ENCODE measurements at regions not wholly inside any gene's neighbourhood (a gene's known extent, or its start where the extent isn't known, plus 50 kb on each side); places are given as distances from the start of the nearest gene placed in this dataset.
"Not testable (repeated sequence)": the region's sequence is repeated elsewhere in the genome, so short reads cannot be mapped to it uniquely, and the experiment has no call there.

DNA sequence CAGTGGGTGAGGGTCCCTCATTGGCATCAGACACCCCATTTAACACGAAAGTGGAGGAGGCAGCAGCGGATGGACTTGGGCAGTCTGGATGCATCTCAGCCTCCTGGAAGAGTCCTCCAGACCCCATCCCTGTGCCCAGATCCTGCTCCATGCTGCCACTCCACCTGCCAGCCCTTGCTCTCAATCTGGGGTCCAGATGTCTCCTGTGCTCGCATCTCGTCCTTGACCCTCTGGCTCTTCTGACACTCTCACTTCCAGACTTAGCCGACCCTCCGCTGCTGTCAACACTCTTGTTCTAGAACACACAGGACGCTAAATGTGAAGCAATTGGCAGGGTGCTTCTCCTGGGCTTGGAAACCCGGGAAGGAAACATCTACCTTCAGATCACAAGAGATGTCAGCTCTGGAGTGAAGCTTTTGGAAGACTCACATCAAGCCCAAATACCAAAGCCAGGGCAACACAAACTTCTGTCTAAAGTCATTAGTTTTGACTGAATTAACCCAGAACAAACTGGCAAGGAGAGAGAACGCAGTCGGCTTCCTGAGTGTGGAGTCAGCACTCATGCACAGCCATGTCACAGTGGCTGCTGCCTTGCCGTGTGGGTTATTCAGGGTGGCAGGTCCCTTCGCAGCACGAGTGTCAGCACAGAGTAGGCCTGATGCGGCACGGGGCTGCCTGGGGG lies 379.1 kb downstream of the TCERG1L start:
- Histone ChIP-seq H3K4me1 (replicated peaks in 1 of 2) (peaks cover 0 to 11% of the 10 kb centered on the region in 2 donors), H3K27ac (no peak overlapping the region), H3K4me3 (no peak overlapping the region)
- ATAC-seq (replicated peaks in 6 of 8), result no peak
- in situ Hi-C loops (cut with MboI; ENCODE audit: low pct_unique_long_range_greater_than_20kb in 2 of 9, low sequenced_read_pairs in 9 of 9, unreplicated experiment in 9 of 9), result no loop called here
- WGBS, 10 experiments, result 0 to 100% (median 58%) methylated on average over 1 to 10 of the region's 15 CpGs; no CpG with 5 or more reads in 3 of the 10 experiments

DNA sequence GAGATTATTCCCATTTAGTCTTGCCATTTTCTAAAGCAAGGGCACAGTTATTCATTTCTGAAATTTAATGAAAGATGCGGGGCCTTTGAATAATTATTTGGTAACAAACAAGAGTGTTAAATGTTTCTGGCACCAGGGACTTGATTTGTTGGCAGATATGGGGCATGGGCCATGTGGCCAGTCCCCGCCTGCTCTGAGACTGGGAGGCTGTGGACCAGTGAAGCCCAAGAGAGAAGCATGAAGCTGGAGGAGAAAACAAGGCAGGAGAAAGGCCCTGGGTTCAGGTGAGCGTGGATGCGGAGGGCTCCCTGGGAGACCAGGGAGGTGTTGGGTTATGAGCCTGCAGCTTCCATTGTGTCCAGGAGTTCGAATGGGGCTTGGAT lies 378.5 kb downstream of the TCERG1L start:
- 0 to 100% (median 64%) methylated on average over 1 to 5 of the region's 5 CpGs for WGBS, 10 experiments

DNA sequence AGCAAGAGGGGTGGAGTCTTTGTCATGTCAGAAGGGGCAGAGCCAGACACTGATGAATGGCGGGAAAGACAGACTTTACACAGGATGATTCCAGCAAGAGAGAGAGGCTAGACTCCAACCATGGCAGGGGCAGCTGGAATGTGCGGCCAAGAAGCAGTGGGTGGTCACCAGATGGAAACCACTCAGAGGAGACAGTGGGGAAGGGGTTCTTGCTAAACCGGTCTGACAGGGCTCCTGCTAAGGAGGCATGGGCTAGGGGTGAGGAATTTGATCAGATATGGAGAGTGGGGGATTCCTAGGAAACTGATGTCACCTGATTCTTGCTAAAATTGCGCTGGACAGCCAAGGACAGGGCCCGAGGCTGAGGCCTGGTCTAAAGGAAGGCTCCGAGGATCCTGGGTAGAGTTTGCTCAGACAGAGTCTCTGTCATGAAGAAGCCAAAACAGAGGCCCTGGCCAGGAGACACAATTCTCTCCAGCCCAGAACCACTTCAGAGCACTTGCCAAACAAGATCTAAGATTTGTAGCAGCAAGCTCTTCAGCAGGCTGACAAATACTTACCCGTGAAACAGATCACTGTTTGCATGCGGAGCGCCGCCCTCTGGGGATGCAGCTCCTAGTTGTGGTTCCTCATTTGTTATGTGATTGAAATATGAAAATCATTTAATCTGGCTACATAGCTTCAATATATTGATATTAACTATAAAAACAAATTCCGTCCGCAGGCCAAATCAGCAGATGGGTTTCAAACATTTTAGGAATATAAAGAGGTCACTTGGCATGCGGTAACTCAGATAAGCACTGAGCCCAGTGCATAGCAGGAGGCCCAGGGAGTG lies 377.0 kb downstream of the TCERG1L start:
- Histone ChIP-seq H3K4me3 (no peak overlapping the region), H3K4me1 (replicated peaks in 1 of 2) (peaks cover 0 to 11% of the 10 kb centered on the region in 2 donors), H3K27ac (no peak overlapping the region)
- in situ Hi-C loops (cut with MboI; ENCODE audit: low pct_unique_long_range_greater_than_20kb in 2 of 9, low sequenced_read_pairs in 9 of 9, unreplicated experiment in 9 of 9), result no loop called here
- WGBS, 10 experiments, result 31 to 84% (median 55%) methylated on average over 1 to 10 of the region's 13 CpGs; no CpG with 5 or more reads in 2 of the 10 experiments
- ATAC-seq (replicated peaks in 6 of 8), result peak in 2 of 8 experiments; percentile 55 to 60

More for the DNA sequence above, 378.5 kb downstream of the TCERG1L start:
- Histone ChIP-seq H3K4me3 (no peak overlapping the region), H3K27ac (no peak overlapping the region), H3K4me1 (replicated peaks in 1 of 2) (peaks cover 0 to 11% of the 10 kb centered on the region in 2 donors)
- in situ Hi-C loops (cut with MboI; ENCODE audit: low pct_unique_long_range_greater_than_20kb in 2 of 9, low sequenced_read_pairs in 9 of 9, unreplicated experiment in 9 of 9), result no loop called here
- no peak for ATAC-seq (replicated peaks in 6 of 8)

DNA sequence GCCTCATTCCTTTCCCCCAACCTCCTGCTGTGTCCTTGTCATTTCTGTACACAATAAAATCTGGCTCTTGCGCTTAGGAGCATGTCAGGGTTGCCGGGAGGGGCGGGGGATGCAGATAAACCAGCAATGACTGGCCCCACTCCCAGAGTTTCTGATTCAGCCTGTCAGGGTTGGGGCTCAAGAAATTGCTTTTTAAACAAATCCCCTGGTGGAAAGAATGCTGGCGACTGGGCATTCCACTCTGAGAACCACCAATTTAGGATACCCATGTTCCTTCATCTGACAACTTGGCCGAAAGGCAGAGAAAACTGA lies 376.4 kb downstream of the TCERG1L start:
- peaks cover 0 to 11% of the 10 kb centered on the region in 2 donors for H3K4me1 ChIP-seq (replicated peaks in 1 of 2)
- H3K27ac ChIP-seq, result no peak overlapping the region
- in situ Hi-C loops (cut with MboI; ENCODE audit: low pct_unique_long_range_greater_than_20kb in 2 of 9, low sequenced_read_pairs in 9 of 9, unreplicated experiment in 9 of 9), result no loop called here
- 12 to 100% (median 67%) methylated on average over 1 to 5 of the region's 5 CpGs; no CpG with 5 or more reads in 4 of the 10 experiments for WGBS, 10 experiments
- peak in 3 of 8 experiments; percentile 64 to 90 (median 84) for ATAC-seq (replicated peaks in 6 of 8)
- H3K4me3 ChIP-seq, result no peak overlapping the region

DNA sequence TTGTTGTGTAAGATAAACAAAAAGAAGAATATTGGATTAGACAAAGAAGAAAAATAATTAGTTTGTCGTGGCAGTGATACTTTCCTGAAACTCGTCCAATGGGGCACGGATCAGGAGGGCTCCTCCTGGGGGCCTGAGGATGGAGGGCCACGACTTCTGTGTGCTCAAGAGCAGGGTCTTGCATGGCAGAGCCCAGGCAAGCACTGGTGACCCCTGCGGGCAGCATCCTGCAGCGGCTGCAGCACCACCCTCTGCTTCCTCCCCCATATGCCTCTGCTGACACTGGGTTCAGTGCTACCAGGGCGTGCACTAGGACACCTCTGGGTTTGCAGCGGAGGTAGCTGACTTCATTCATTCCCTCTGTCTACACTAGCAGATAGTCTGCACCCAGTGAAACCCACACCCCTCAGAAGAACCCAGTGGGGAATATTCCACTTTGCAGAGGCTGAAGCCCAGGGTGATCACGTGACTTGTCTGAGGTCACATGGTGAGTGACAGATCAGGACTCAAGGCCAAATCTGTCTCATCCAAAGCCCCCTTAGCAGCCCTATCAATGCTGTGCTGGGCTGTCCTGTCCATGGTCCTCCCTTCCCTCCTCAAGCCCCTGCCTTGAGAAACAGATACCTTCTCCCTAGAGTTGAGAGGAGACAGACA lies 375.5 kb downstream of the TCERG1L start:
- peak in 1 of 8 experiments; percentile 20 for ATAC-seq (replicated peaks in 6 of 8)
- Histone ChIP-seq H3K4me1 (replicated peaks in 1 of 2) (peaks cover 0 to 11% of the 10 kb centered on the region in 2 donors), H3K27ac (no peak overlapping the region), H3K4me3 (no peak overlapping the region)
- in situ Hi-C loops (cut with MboI; ENCODE audit: low pct_unique_long_range_greater_than_20kb in 2 of 9, low sequenced_read_pairs in 9 of 9, unreplicated experiment in 9 of 9), result no loop called here
- WGBS, 10 experiments, result 7 to 100% (median 50%) methylated on average over 1 to 8 of the region's 9 CpGs; no CpG with 5 or more reads in 1 of the 10 experiments

DNA sequence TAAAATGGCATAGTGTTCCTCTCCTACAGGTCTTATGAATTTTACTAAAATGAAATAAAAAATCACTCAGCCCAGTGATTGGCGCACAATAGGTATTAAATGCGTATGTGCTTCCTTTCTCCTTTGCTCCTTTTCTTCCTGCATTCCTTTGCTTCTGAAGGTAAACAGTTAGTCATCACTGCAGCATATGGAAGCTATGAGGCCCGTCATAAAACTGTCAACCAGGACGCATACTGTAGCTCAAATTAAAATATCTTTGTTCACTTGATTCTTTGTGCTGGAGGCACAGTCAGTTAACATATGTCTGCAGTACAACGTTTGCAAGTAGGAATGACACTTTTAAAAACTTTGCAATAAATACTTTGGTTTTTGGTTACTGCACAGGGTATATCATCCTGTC lies 374.7 kb downstream of the TCERG1L start:
- H3K4me1 ChIP-seq (replicated peaks in 1 of 2), result peaks cover 0 to 11% of the 10 kb centered on the region in 2 donors
- in situ Hi-C loops (cut with MboI; ENCODE audit: low pct_unique_long_range_greater_than_20kb in 2 of 9, low sequenced_read_pairs in 9 of 9, unreplicated experiment in 9 of 9), result no loop called here
- no peak overlapping the region for H3K27ac ChIP-seq
- H3K4me3 ChIP-seq, result no peak overlapping the region
- ATAC-seq (replicated peaks in 6 of 8), result peak in 1 of 8 experiments; percentile 44
- WGBS, 10 experiments, result 0 to 80% (median 30%) methylated on average over 1 to 5 of the region's 5 CpGs; no CpG with 5 or more reads in 1 of the 10 experiments

DNA sequence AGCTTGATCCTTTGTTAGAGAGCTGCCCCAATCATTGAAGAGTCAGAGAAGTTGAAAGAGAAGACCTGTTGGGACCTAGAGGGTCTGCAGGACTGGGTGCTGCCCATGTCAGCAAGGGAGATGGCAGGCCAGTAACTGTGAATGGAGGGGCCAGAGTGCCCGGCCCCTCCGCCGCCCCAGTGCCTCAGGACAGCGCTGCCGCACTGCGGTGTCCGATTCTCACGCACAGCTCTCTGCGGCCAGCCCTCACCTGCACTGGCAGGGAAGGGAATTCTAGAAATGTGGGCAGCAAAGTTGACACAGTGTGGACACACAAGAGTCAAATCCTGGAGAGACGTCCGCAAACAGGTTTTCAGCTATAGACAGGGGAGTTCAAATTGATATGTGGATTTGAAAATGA lies 373.5 kb downstream of the TCERG1L start:
- WGBS, 10 experiments, result 17 to 100% (median 83%) methylated on average over 1 to 10 of the region's 11 CpGs; no CpG with 5 or more reads in 1 of the 10 experiments
- in situ Hi-C loops (cut with MboI; ENCODE audit: low pct_unique_long_range_greater_than_20kb in 2 of 9, low sequenced_read_pairs in 9 of 9, unreplicated experiment in 9 of 9), result no loop called here
- Histone ChIP-seq H3K27ac (no peak overlapping the region), H3K4me3 (no peak overlapping the region), H3K4me1 (replicated peaks in 1 of 2) (peaks cover 0 to 11% of the 10 kb centered on the region in 2 donors)
- no peak for ATAC-seq (replicated peaks in 6 of 8)

DNA sequence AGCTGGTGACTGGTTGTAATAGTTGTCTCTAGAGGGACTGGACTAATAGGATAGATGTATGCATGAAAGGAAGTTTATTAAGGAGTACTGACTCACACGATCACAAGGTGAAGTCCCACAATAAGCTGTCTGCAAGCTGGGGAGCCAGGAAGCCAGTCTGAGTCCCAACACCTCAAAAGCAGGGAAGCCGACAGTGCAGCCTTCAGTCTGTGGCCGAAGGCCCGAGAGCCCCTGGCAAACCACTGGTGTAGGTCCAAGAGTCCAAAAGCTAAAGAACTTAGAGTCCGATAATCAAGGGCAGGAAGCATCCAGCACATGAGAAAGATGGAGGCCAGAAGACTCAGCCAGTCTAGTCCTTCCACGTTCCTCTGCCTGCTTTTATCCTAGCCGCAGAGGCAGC lies 372.6 kb downstream of the TCERG1L start:
- WGBS, 10 experiments, result 18 to 98% (median 83%) methylated on average over 1 to 5 of the region's 7 CpGs; no CpG with 5 or more reads in 4 of the 10 experiments
- in situ Hi-C loops (cut with MboI; ENCODE audit: low pct_unique_long_range_greater_than_20kb in 2 of 9, low sequenced_read_pairs in 9 of 9, unreplicated experiment in 9 of 9); H3K27ac ChIP-seq; H3K4me3 ChIP-seq; ATAC-seq (replicated peaks in 6 of 8): not testable (repeated sequence)
- H3K4me1 ChIP-seq (replicated peaks in 1 of 2), result peaks cover 0 to 11% of the 10 kb centered on the region in 2 donors

DNA sequence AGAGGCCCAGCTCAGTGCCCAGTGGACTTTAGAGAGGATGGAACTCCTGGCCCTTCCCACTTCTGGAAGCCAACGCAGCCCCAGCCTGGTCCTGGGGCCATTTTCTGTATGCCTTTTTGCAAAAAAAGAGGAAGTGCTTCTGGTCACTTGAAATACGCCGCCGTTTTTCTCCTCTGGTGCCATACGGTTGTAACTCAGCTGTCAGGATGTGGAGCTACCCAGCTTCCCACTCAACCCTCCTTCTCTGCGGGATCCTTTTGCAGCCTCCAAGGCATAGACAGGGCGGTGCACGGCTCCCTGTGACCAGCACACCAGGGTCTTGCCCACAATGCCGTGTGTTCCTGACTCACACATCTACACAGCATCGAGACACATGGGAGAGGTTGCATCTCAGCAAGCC lies 369.6 kb downstream of the TCERG1L start:
- Histone ChIP-seq H3K4me1 (replicated peaks in 1 of 2) (no peaks in the 10 kb centered on the region), H3K27ac (no peak overlapping the region), H3K4me3 (no peak overlapping the region)
- 15 to 85% (median 47%) methylated on average over 1 to 8 of the region's 10 CpGs; no CpG with 5 or more reads in 3 of the 10 experiments for WGBS, 10 experiments
- in situ Hi-C loops (cut with MboI; ENCODE audit: low pct_unique_long_range_greater_than_20kb in 2 of 9, low sequenced_read_pairs in 9 of 9, unreplicated experiment in 9 of 9), result no loop called here
- ATAC-seq (replicated peaks in 6 of 8), result no peak

DNA sequence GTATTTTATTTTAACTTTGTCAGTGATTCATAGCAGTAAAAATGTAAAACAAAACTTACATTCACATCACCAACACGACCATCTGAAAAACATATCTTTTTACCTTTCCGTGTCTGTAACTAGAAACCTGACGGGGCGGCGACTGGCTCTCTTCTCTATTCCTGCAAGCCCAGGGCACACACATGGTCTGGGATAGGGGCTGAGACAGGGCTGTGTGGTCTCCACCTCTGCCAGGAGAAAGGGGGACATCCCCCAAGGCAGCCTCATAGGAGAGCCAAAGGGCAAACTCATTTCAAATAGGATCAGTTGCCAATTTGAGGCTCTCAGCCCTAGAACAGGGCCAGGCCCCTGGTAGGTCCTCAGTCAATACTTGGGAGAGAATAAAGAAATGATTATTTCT lies 359.4 kb downstream of the TCERG1L start:
- no peak overlapping the region for H3K27ac ChIP-seq
- no peaks in the 10 kb centered on the region for H3K4me1 ChIP-seq (replicated peaks in 1 of 2)
- ATAC-seq (replicated peaks in 6 of 8), result no peak
- WGBS, 10 experiments, result 0 to 100% (median 54%) methylated on average over 1 to 5 of the region's 5 CpGs; no CpG with 5 or more reads in 4 of the 10 experiments
- in situ Hi-C loops (cut with MboI; ENCODE audit: low pct_unique_long_range_greater_than_20kb in 2 of 9, low sequenced_read_pairs in 9 of 9, unreplicated experiment in 9 of 9), result no loop called here
- no peak overlapping the region for H3K4me3 ChIP-seq

DNA sequence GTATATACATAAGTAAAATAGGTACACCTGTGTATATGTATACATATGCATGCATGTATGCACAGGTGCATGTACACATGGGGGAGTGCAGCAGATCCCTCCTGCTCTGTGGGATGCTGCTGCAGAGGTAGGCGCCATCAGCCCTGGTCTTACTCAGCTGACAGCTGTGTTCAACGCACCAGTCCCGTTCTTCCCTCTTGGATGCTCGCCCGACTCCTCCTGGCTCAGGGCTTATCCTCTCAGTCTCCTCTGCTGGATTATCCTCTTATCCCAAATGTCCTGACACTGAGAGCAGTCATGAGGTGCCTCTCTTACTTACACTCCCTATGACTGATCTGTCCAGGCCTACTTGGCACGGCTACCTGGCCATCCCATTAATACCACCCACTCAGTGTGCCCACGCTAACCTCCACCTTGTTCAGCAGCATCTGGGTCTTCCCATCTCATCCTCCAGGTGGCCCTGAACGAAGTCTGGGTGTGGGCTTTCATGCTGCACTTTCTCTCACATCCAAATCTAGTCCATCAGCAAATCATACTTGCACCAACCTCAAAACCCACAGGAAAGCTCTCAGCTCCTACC lies 357.1 kb downstream of the TCERG1L start:
- no peak overlapping the region for H3K4me3 ChIP-seq
- H3K27ac ChIP-seq, result no peak overlapping the region
- H3K4me1 ChIP-seq (replicated peaks in 1 of 2), result peaks cover 0 to 8% of the 10 kb centered on the region in 2 donors
- WGBS, 10 experiments, result 0 to 81% (median 45%) methylated on average over 1 to 8 of the region's 8 CpGs; no CpG with 5 or more reads in 4 of the 10 experiments
- in situ Hi-C loops (cut with MboI; ENCODE audit: low pct_unique_long_range_greater_than_20kb in 2 of 9, low sequenced_read_pairs in 9 of 9, unreplicated experiment in 9 of 9), result no loop called here
- ATAC-seq (replicated peaks in 6 of 8), result no peak

DNA sequence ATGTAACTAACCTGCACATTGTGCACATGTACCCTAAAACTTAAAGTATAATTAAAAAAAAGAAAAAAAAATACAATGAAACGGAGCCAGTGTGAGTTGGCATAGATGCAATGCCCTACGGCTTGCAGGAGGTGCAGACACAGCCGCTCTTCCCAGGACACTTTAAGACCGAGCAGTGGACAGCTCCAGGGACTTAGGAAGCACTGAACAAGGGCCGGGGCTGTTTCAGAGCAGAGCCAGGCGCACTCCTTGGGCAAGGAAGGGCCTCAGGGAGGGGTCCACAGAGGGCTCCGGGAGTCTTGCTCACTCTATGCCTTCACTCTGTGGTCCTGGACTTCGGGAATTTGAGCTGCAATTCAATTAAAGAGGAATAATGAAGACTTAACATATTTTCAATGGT lies 355.3 kb downstream of the TCERG1L start:
- peaks cover 0 to 8% of the 10 kb centered on the region in 2 donors for H3K4me1 ChIP-seq (replicated peaks in 1 of 2)
- ATAC-seq (replicated peaks in 6 of 8), result no peak
- no peak overlapping the region for H3K27ac ChIP-seq
- in situ Hi-C loops (cut with MboI; ENCODE audit: low pct_unique_long_range_greater_than_20kb in 2 of 9, low sequenced_read_pairs in 9 of 9, unreplicated experiment in 9 of 9), result no loop called here
- WGBS, 10 experiments, result 0 to 100% (median 43%) methylated on average over 1 to 4 of the region's 8 CpGs; no CpG with 5 or more reads in 2 of the 10 experiments
- no peak overlapping the region for H3K4me3 ChIP-seq

DNA sequence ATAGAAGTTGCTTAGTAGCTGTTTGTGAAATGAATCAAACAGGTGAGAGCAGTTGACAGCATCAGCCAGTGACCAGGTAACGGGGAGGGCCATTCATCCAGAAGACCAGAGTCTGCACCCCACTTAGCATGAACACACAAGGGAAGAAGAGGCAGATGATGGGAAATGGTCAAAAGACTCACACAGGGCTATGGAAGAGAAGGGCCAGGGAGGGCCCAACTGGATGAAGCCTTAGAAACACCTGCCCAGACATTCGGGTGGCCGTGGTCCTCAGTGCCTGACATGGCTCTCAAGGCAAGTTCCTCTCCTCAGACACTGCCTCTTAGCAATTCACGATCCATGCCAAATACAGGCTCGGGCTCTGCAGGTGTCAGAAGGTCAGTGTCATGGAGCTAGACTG lies 354.1 kb downstream of the TCERG1L start:
- H3K4me1 ChIP-seq (replicated peaks in 1 of 2), result peaks cover 0 to 8% of the 10 kb centered on the region in 2 donors
- 11 to 100% (median 67%) methylated on average over 1 to 5 of the region's 5 CpGs; no CpG with 5 or more reads in 2 of the 10 experiments for WGBS, 10 experiments
- no peak for ATAC-seq (replicated peaks in 6 of 8)
- in situ Hi-C loops (cut with MboI; ENCODE audit: low pct_unique_long_range_greater_than_20kb in 2 of 9, low sequenced_read_pairs in 9 of 9, unreplicated experiment in 9 of 9), result no loop called here
- H3K4me3 ChIP-seq, result no peak overlapping the region
- H3K27ac ChIP-seq, result no peak overlapping the region
